Thoracic aorta (tissue), 2 donors: ENCODE measurements at regions not wholly inside any gene's neighbourhood (a gene's known extent, or its start where the extent isn't known, plus 50 kb on each side); places are given as distances from the start of the nearest gene placed in this dataset.

Source experiments
- ATAC-seq: fragments of 150-250 bp; one replicate; pipeline ENCODE4 v1.8.0; 2017; ENCODE audit warnings: low read depth; ENCODE audit not compliant: insufficient number of reproducible peaks, low FRiP score
- DNase-seq: peaks from one replicate; pipeline ENCODE4 v3.0.0-alpha.2; 2020; ENCODE audit warnings: low spot score
- H3K27ac ChIP-seq, 2 donors: fragments of 200-600 bp; sonication (generic); 1 replicate in 1 of 2; 2 replicates in 1 of 2; pipeline ENCODE4 v1.5.1; 2016; ENCODE audit warnings: mild to moderate bottlenecking in 2 of 2, moderate library complexity in 2 of 2
- H3K27me3 ChIP-seq: fragments of 200-600 bp; sonication (generic); replicated peaks from 2 replicates; pipeline ENCODE4 v1.6.0; 2016; ENCODE audit warnings: mild to moderate bottlenecking; ENCODE audit not compliant: insufficient read depth
- H3K36me3 ChIP-seq: fragments of 200-600 bp; sonication (generic); one replicate; pipeline ENCODE4 v1.5.1; 2016
- H3K4me1 ChIP-seq, 2 donors: fragments of 200-600 bp; sonication (generic); 1 replicate in 1 of 2; 2 replicates in 1 of 2; pipeline versions ENCODE4 v1.5.1 to v1.6.0; 2016; ENCODE audit warnings: low read depth in 2 of 2, mild to moderate bottlenecking in 1 of 2; ENCODE audit not compliant: control insufficient read depth in 1 of 2
- H3K4me3 ChIP-seq: fragments of 200-600 bp; sonication (generic); 2 replicates; pipeline ENCODE4 v1.5.1; 2016; ENCODE audit warnings: mild to moderate bottlenecking
- H3K9me3 ChIP-seq: fragments of 200-600 bp; sonication (generic); 2 replicates; pipeline ENCODE4 v1.5.1; 2016
- TF ChIP-seq, protein P1 (sequence below): fragments of 200-600 bp; sonication (generic); IDR thresholded peaks from one replicate; pipeline ENCODE4 v1.5.1; 2019; ENCODE audit warnings: antibody characterized with exemption

DNA sequence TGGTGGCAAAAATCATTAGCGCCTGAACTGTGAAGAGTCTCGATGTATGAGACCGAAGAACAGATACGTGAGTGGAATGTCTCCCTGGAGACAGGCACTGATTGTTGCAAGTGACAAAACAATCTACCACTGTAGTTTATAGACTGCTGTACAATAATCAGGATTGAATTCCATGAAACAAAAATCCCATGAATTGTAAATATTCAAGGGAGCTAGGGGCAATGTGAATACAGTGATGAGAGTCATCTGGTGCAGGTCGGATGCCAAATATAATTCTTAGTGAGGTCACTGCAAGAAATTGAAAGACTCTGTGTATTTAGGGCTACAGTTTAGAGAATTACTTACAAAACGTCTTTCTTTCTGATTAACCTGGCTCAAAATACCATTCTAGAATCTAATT lies 594.4 kb upstream of the VSTM2A start:
- no peaks in the 10 kb centered on the region for H3K4me1 ChIP-seq
- TF ChIP-seq, protein P1, sequence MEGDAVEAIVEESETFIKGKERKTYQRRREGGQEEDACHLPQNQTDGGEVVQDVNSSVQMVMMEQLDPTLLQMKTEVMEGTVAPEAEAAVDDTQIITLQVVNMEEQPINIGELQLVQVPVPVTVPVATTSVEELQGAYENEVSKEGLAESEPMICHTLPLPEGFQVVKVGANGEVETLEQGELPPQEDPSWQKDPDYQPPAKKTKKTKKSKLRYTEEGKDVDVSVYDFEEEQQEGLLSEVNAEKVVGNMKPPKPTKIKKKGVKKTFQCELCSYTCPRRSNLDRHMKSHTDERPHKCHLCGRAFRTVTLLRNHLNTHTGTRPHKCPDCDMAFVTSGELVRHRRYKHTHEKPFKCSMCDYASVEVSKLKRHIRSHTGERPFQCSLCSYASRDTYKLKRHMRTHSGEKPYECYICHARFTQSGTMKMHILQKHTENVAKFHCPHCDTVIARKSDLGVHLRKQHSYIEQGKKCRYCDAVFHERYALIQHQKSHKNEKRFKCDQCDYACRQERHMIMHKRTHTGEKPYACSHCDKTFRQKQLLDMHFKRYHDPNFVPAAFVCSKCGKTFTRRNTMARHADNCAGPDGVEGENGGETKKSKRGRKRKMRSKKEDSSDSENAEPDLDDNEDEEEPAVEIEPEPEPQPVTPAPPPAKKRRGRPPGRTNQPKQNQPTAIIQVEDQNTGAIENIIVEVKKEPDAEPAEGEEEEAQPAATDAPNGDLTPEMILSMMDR = no peak

DNA sequence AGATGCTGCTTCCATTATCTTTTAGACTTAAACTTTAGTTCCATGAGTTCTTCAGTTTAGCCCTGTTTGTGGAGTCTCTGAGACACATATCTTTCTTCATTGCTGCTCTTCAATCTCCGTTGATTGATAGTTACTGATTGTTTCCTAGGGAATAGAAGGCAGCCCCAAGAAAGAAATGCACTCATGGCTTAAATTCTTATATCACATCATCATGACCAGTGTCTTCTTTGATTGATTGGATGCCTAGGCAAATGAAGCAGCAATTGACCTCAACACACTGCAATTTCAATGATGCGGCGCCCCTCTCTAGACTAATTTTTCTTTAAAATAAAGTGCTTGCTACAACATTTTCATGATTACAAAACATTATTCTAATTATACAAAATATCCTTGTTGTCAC lies 576.5 kb upstream of the VSTM2A start:
- H3K4me1 ChIP-seq = no peaks in the 10 kb centered on the region
- ATAC-seq (no peak), DNase-seq (no peak)
- TF ChIP-seq, protein P1 = no peak
- H3K4me3 ChIP-seq = no peak overlapping the region
- no peak overlapping the region for H3K27ac ChIP-seq
- H3K9me3 ChIP-seq = no peaks in the 10 kb centered on the region
- no peaks in the 10 kb centered on the region for H3K36me3 ChIP-seq
- H3K27me3 ChIP-seq = no peaks in the 10 kb centered on the region

More for the DNA sequence above, 594.4 kb upstream of the VSTM2A start:
- DNase-seq (no peak), ATAC-seq (no peak)
- Histone ChIP-seq H3K4me3 (no peak overlapping the region), H3K36me3 (no peaks in the 10 kb centered on the region), H3K27me3 (no peaks in the 10 kb centered on the region), H3K27ac (no peak overlapping the region), H3K9me3 (no peaks in the 10 kb centered on the region)

GRCh38 chr7:53983480-53983879 lies 558.7 kb upstream of the VSTM2A start:
- H3K4me1 ChIP-seq = no peaks in the 10 kb centered on the region
- H3K9me3 ChIP-seq = no peaks in the 10 kb centered on the region
- H3K36me3 ChIP-seq = no peaks in the 10 kb centered on the region
- ATAC-seq (no peak), DNase-seq (no peak)
- H3K4me3 ChIP-seq = no peak overlapping the region
- no peaks in the 10 kb centered on the region for H3K27me3 ChIP-seq
- TF ChIP-seq, protein P1 = no peak
- H3K27ac ChIP-seq = no peak overlapping the region

DNA sequence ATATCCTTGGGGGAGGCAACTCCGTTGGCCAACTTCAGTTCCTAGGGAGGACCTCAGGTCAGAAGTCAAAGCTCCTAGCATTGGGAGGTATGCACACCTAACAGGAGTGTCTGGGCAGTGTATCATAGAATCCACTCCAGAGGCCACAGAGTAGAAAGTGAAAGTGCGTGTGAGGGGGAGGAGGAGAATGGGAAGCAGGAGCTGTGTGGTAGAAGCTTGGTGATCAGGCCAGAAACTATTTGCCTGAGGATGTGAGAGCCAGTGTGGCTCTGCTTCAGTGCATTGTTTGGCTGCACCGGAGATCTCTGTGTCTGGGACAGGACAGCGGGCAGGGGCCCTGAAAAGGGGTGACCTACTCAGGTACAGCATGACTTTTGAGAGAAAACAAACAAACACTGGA lies 557.4 kb upstream of the VSTM2A start:
- H3K36me3 ChIP-seq = no peaks in the 10 kb centered on the region
- TF ChIP-seq, protein P1 = no peak
- ATAC-seq (no peak), DNase-seq (no peak)
- H3K9me3 ChIP-seq = no peaks in the 10 kb centered on the region
- H3K4me1 ChIP-seq = no peaks in the 10 kb centered on the region
- no peak overlapping the region for H3K4me3 ChIP-seq
- no peak overlapping the region for H3K27ac ChIP-seq
- no peaks in the 10 kb centered on the region for H3K27me3 ChIP-seq

DNA sequence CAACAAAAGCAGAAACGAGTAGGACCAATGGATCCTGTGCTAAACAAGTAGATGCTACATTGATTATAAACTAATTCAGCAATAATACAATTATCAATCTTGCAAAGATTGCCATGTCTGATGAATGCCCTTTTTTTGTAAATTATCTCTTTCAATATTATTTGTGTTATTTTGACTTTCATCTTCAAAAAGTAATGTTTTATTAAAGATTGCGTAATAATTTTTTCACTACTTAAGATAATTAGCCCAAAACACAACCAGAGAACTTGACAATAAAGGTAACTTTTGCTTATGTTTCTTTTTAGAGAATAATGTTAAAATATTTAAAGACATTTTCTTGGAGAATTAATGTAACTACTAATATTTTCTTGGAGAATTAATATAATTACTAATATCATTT lies 553.8 kb upstream of the VSTM2A start:
- no peaks in the 10 kb centered on the region for H3K9me3 ChIP-seq
- no peak for ATAC-seq
- no peaks in the 10 kb centered on the region for H3K27me3 ChIP-seq
- H3K4me1 ChIP-seq = no peaks in the 10 kb centered on the region
- no peak for DNase-seq
- no peak overlapping the region for H3K4me3 ChIP-seq
- no peaks in the 10 kb centered on the region for H3K36me3 ChIP-seq
- H3K27ac ChIP-seq = no peak overlapping the region
- TF ChIP-seq, protein P1 = no peak
